ENCODE measurements at regions not wholly inside any gene's neighbourhood (a gene's known extent, or its start where the extent isn't known, plus 50 kb on each side); places are given as distances from the start of the nearest gene placed in this dataset.

GRCh38 chr14:88987516-88987915, 163.1 kb downstream of the TTC8 start:
- ChIA-PET CTCF (ENCODE audit: partially characterized antibody) (interaction anchor here (1.3 kb wide), 1 partner anchor 25 kb away, joined by 5 read pairs; no protein-coding TSS in a partner anchor), POLR2A (ENCODE audit: partially characterized antibody) (no interaction called here)
- Histone ChIP-seq H3K4me3 (ENCODE audit: extremely low read depth in 1 of 4, insufficient read depth in 2 of 4, low read depth in 3 of 4, low read length in 4 of 4) (no peak overlapping the region), H3K9me3 (ENCODE audit: insufficient read depth in 2 of 2, low read depth in 1 of 2, low read length in 1 of 2) (no peaks in the 10 kb centered on the region), H3K36me3 (ENCODE audit: control insufficient read depth in 2 of 4, insufficient read depth in 4 of 4, low read length in 3 of 4) (no peaks in the 10 kb centered on the region), H3K4me1 (replicated peaks in 1 of 4; ENCODE audit: control insufficient read depth in 3 of 4, insufficient read depth in 4 of 4, low read length in 3 of 4) (no peaks in the 10 kb centered on the region), H2BK120ac (replicated peaks; ENCODE audit: low read depth, low read length) (no peak overlapping the region), H4K5ac (ENCODE audit: insufficient read length, low read depth, low read length) (no peak overlapping the region), H4K91ac (replicated peaks; ENCODE audit: insufficient read length, low read length) (no peak overlapping the region), H4K20me1 (replicated peaks in 1 of 2; ENCODE audit: control insufficient read depth in 1 of 2, insufficient read depth in 2 of 2, low read length in 2 of 2) (no peaks in the 10 kb centered on the region), H2AK5ac (ENCODE audit: low read depth, low read length) (no peak overlapping the region), H3K23me2 (ENCODE audit: low read depth, low read length) (no peaks in the 10 kb centered on the region), H3K18ac (ENCODE audit: extremely low read depth, low read length) (no peak overlapping the region), H3K4me2 (ENCODE audit: insufficient read depth in 1 of 2, low read depth in 2 of 2, low read length in 2 of 2) (no peak overlapping the region), H3K9ac (replicated peaks in 1 of 4; ENCODE audit: extremely low read depth in 1 of 4, low read depth in 3 of 4, low read length in 3 of 4) (no peak overlapping the region), H3K4ac (replicated peaks; ENCODE audit: insufficient read length, low read depth, low read length) (no peak overlapping the region), H4K8ac (ENCODE audit: extremely low read depth, insufficient read depth, low read length) (no peak overlapping the region), H3K23ac (ENCODE audit: insufficient read length) (no peak overlapping the region), H2BK20ac (ENCODE audit: low read length) (no peak overlapping the region), H3K79me2 (ENCODE audit: control insufficient read depth in 1 of 2, insufficient read depth in 2 of 2, low read length in 2 of 2) (no peaks in the 10 kb centered on the region), H2BK15ac (ENCODE audit: low read length) (no peak overlapping the region), H3K56ac (replicated peaks; ENCODE audit: insufficient read length, low read depth, low read length) (no peak overlapping the region), H3K79me1 (ENCODE audit: low read depth, low read length) (no peaks in the 10 kb centered on the region), H3K27me3 (replicated peaks in 1 of 4; ENCODE audit: control insufficient read depth in 3 of 4, extremely low read depth in 1 of 4, insufficient read depth in 3 of 4, low read length in 3 of 4) (no peaks in the 10 kb centered on the region), H2BK12ac (ENCODE audit: low read depth, low read length) (no peak overlapping the region), H3K14ac (ENCODE audit: insufficient read length) (no peak overlapping the region), H3K27ac (ENCODE audit: low read depth, low read length) (no peak overlapping the region), H2BK5ac (ENCODE audit: low read depth, low read length) (no peak overlapping the region), H2AFZ (ENCODE audit: low read length) (no peak overlapping the region)
- 82% methylated on average over 2 of the region's 2 CpGs; no CpG with 5 or more reads in 1 of the 2 experiments for WGBS, 2 experiments (ENCODE audit: extremely low coverage in 1 of 2, insufficient coverage in 1 of 2, insufficient read length in 1 of 2, insufficient replicate concordance in 2 of 2, low coverage in 1 of 2, low lambda C conversion rate in 2 of 2, missing lambda C conversion rate in 1 of 2)
- no peak for FAIRE-seq
- no peak for DNase-seq (ENCODE audit: low read depth in 1 of 2, low spot score in 2 of 2)
- no peak for TF ChIP-seq GTF2F1 (IDR thresholded peaks at IDR 0.05; ENCODE audit: borderline replicate concordance, low read depth, low read length)
- TF ChIP-seq TEAD4 (IDR thresholded peaks at IDR 0.05; ENCODE audit: low read depth, low read length) = no peak

Measured in H1 (cell line).